HL-60 (cell line): ENCODE measurements at regions not wholly inside any gene's neighbourhood (a gene's known extent, or its start where the extent isn't known, plus 50 kb on each side); places are given as distances from the start of the nearest gene placed in this dataset.

ENCODE experiments used
- POLR2AphosphoS5 ChIP-seq: IDR thresholded peaks from 2 replicates; pipeline ENCODE4 v1.6.1; 2012; ENCODE audit warnings: low read depth
- TF ChIP-seq, protein P1 (sequence below): IDR thresholded peaks from one replicate; pipeline ENCODE4 v1.5.1; 2011; ENCODE audit warnings: low read length, control low read depth, inconsistent platforms; ENCODE audit not compliant: insufficient read depth

DNA sequence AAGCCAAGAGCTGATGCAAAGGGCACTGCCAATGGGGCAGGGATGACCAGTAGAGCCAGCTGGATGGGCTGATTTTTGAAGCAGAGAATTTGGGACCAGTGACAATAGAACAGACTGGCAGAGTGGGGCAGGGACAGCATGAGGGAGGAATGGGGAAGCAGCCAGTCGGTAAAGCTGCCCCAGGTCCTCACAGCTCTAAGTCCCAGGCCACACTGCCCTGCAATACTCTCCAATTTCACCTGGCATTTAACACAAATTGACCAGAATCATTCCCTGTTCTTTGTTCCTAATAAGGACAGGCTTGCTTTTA lies 186.9 kb downstream of the CTTN start:
- TF ChIP-seq, protein P1, sequence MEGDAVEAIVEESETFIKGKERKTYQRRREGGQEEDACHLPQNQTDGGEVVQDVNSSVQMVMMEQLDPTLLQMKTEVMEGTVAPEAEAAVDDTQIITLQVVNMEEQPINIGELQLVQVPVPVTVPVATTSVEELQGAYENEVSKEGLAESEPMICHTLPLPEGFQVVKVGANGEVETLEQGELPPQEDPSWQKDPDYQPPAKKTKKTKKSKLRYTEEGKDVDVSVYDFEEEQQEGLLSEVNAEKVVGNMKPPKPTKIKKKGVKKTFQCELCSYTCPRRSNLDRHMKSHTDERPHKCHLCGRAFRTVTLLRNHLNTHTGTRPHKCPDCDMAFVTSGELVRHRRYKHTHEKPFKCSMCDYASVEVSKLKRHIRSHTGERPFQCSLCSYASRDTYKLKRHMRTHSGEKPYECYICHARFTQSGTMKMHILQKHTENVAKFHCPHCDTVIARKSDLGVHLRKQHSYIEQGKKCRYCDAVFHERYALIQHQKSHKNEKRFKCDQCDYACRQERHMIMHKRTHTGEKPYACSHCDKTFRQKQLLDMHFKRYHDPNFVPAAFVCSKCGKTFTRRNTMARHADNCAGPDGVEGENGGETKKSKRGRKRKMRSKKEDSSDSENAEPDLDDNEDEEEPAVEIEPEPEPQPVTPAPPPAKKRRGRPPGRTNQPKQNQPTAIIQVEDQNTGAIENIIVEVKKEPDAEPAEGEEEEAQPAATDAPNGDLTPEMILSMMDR = no peak
- no peak for TF ChIP-seq POLR2AphosphoS5
